GM19468 (cell line): ENCODE measurements at regions not wholly inside any gene's neighbourhood (a gene's known extent, or its start where the extent isn't known, plus 50 kb on each side); places are given as distances from the start of the nearest gene placed in this dataset.
"Not testable (repeated sequence)": the region's sequence is repeated elsewhere in the genome, so short reads cannot be mapped to it uniquely, and the experiment has no call there.

Experiments used
- ATAC-seq: cut with Tn5 transposase; IDR thresholded peaks from one replicate; pipeline ENCODE4 v1.9.1; 2021; ENCODE audit warnings: mild to moderate bottlenecking, moderate library complexity, moderate number of reproducible peaks; ENCODE audit not compliant: unreplicated experiment; ENCODE audit errors: extremely low read depth

DNA sequence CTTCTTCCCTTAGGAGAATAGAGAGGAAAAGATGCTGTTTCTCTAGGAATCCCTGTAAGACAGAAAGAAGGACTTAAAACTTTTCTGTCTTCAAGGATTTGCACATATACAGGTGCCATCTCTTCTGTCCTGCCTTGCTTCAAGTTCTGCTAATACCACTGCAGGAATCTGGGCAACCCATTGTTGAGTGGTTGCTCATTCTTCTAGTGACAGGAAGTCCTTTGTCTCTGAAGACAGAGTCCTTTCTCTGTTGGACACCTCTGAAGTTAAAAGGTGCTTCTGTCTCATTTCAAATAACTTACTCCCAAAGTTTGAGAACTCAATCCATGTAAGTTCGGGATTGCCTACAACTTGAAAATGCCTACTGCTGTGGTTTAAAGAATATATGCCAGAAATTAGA is 114.4 kb upstream of the TMTC4 start:
- ATAC-seq, result no peak

DNA sequence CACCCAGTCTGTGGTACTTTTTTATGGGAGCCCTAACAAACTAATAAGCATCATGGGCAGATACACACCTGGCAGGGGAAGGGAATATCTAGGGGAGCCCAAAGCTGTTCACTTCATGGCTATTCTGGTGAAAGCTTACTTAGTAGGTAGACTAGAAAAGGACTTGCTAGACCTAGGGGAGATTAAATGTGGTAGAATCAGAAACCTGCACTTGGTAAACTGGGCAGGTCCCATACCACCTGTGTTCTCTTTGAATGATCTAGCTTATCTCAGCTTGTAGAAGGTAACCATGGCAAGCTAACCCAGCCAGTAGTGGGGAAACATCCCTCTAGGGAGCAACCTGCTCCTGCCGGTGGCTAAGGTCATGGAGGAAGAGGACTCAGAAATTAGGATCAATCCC is 113.9 kb upstream of the TMTC4 start:
- no peak for ATAC-seq

- no peak for ATAC-seq
These were observed 113.3 kb upstream of the TMTC4 start for GRCh38 chr13:100787899-100788298.

- not testable (repeated sequence) for ATAC-seq
These were observed 102.1 kb upstream of the TMTC4 start for GRCh38 chr13:100776686-100777085.

DNA sequence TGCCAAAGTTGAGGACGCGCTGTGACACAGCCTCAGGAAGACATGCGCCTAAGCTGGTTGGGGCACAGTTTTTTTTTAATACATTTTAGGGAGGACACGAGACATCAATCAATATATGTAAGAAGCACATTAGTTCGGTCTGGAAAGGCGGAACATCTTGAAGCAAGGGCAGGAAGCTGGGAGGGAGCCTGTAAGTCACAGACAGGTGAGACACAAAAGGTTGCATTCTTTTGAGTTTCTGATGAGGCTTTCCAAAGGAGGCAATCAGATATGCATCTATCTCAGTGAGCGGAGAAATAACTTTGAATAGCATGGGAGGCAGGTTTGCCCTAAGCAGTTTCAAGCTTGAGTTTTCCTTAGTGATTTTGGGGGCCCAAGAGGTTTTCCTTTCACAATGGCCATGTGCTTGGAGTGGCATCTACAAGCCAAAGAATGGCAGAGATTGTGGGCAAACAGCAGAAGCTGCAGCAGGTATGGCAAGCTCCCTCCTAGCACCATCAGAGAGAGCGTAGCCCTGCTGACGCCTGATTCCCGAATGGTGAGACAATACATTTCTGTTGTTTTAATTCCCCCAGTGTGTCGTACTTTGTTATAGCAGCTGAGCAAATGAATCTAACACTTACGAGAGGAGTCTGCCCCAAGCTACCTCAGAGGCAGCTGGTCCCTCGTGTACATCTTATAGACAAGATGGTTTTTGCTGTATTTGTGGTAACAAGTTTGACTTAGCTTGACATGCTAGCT is 99.5 kb upstream of the TMTC4 start:
- ATAC-seq, result no peak

DNA sequence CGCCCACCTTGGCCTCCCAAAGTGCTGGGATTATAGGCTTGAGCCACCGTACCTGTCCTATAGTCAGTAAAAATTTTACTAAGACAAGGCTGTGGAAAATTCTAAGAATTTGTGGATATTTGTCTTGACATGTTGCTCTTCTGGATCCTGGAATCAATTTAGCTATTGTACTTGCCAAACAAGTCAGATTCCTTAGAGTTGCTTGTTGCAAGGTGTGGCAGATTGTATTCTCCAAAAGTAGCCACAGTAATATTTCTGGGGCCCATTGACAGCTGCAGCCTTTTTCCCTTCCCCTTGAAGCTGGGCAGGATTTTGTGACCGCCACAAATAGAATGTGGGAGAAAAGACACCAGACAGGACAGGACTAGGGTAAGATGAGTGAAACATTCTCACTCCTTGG is 98.8 kb upstream of the TMTC4 start:
- ATAC-seq, result no peak

DNA sequence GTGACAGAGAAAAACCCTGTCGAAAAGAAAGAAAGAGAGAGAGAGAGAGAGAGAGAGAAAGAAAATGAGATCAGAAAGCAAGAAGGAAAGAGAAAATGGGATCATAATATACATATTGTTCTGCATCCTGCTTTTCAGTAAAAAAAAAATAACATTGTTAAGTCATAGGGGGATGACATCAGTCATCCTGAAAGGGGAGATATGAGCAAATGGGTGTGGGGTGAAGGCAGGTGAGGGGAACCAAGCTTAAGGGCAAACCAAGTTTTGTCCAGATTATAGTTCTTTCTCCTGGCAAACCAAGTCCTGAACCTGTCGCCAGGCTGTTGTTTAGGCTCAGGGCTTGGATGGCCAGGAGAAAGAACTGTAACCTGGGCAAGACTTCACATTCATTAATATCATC is 92.6 kb upstream of the TMTC4 start:
- ATAC-seq, result no peak

DNA sequence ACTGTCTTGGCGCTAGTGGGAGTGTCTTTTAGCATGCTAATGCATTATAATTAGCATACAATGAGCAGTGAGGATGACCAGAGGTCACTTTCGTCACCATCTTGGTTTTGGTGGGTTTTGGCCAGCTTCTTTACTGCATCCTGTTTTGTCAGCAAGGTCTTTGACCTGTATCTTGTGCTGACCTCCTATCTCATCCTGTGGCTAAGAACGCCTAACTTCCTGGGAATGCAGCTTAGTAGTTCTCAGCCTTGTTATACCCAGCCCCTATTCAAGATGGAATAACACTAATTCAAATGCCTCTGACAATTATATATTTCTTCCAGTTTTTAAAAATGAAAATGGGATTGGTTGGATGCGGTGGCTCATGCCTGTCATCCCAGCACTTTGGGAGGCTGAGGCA is 92.0 kb upstream of the TMTC4 start:
- not testable (repeated sequence) for ATAC-seq

DNA sequence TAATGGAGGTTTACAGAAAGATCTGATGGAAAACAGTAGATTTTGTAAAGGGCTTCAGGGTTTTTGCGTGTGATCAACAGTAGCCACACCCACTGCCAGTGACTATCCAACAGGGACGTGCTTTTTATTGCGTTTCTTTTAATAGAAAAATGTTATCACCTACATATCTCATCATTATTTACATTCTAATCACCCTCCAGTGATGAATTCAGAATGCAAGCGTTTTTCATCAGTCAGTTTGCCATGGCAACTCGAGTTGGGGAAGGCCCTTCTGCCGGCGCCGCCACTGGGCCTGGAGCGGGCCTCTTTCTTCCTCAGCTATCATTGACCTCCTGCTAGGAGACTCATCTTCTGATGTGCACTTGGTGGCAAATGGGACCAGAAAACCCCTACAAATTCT is 90.3 kb upstream of the TMTC4 start:
- no peak for ATAC-seq

GRCh38 chr13:100762126-100762525 is 87.5 kb upstream of the TMTC4 start:
- not testable (repeated sequence) for ATAC-seq

DNA sequence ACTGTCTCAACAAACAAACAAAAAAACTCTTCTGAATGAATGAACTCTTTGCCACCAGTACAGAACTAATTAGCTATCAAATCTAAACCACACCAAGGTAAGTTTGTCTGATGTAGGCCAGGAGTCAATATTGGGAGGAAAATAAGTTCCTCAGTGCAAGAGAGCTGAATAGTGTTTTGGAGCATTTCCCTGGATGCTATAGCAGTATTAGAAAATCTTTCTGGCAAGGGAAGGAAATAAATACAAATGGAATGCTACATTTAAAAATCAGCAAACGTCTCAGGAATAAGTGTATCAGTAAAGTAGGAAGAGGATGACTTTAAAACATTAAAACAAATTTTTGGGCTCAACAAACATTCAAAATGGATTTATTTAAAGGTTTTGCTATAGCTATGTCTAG is 81.3 kb upstream of the TMTC4 start:
- no peak for ATAC-seq

- ATAC-seq, result no peak
These were observed 79.9 kb upstream of the TMTC4 start for GRCh38 chr13:100754459-100754858.

DNA sequence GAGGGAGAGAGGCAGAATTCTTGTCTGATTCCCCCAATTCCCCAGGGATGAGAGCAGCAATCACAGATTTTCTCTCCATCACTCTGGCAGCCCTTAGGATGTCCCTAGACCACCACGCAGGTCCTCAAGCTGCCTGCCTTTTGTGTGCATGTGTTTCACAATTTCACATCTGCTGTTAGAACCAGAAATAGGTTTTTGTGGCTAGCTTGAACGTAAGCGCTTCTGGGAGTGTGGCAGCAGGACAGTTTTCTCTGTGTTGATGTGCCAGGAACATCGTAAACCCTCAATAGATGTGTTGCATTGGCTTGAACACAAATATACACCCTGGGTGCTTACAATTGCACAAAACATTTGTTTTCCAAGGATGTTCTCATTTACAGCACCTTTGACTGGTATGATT is 78.8 kb upstream of the TMTC4 start:
- ATAC-seq, result no peak

DNA sequence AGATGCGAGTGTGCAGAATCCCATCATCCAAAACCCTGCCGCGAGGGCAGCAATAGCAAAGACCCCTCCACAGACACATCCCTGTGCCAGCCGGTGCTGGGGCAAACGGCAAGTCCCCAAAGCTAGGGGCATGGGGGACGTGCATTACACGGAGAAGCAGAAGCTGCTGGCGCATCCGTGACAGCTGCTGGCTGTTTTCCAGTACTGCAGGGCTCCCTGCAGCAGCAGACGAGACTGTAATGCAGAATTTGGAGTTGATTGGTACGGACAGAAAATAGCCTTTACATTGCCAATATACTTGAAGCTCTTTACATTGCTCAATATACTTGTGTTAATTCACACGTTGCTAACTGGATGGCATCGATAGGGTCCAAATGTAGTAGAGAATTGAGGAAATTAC is 77.2 kb upstream of the TMTC4 start:
- ATAC-seq, result no peak

- no peak for ATAC-seq
These were observed 72.5 kb upstream of the TMTC4 start for GRCh38 chr13:100746953-100747683.

- ATAC-seq, result no peak
These were observed 63.7 kb upstream of the TMTC4 start for GRCh38 chr13:100738176-100738855.

- ATAC-seq, result no peak
These were observed 60.9 kb upstream of the TMTC4 start for GRCh38 chr13:100735494-100735893.

DNA sequence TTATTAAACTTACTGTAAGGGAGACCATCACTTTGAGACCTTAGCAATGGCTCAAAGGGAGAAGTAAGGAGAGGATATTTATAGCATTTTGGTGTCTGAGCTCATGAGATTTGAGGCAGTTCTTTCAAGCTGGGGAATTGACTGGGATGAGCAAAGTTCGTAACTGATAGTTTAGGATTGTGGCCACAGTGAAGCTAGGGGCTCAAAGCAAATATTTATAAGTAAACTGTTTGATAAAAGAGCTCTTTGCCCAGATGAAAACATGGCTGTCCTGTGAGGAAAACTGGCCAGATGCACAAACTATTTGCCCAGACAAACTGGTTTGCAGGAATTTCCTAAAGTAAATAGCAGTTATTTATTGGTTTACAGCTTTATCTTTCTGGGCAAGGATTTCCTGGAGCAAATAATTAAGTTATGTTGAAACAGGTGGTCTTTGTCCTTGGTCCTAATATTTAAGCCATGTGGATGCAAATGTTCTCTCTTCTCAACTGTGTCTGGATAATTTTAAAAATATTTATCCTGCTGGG is 59.7 kb upstream of the TMTC4 start:
- no peak for ATAC-seq

DNA sequence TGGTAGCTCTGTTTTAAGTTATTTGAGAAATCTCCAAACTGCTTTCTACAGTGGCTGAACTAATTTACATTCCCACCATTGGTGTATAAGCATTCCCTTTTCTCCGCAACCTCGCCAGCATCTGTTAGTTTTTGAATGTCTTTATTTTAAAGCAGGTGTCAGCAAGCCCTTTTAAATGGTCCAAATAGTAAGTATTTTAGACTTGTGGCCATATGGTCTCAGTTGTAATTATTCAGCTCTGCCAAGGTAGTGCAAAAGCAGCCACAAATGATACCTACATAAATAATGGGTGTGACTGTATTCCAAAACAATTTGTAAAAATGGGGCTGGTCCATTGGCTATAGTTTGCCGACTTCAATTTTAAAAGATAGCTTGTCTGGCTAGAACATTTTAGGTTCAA is 58.7 kb upstream of the TMTC4 start:
- ATAC-seq, result no peak

GRCh38 chr13:100728201-100728600 is 53.6 kb upstream of the TMTC4 start:
- no peak for ATAC-seq

GRCh38 chr13:100725472-100725871 is 50.9 kb upstream of the TMTC4 start:
- no peak for ATAC-seq
